HG03558 (cell line): ENCODE measurements at regions not wholly inside any gene's neighbourhood (a gene's known extent, or its start where the extent isn't known, plus 50 kb on each side); places are given as distances from the start of the nearest gene placed in this dataset.
"Not testable (repeated sequence)": the region's sequence is repeated elsewhere in the genome, so short reads cannot be mapped to it uniquely, and the experiment has no call there.

Source experiments
- ATAC-seq: cut with Tn5 transposase; IDR thresholded peaks from one replicate; pipeline ENCODE4 v1.9.1; 2021; ENCODE audit warnings: moderate number of reproducible peaks; ENCODE audit not compliant: unreplicated experiment; ENCODE audit errors: extremely low read depth

- ATAC-seq: no peak
Observed at GRCh38 chr4:186813377-186814068, 89.9 kb upstream of the FAT1 start.

GRCh38 chr4:186814535-186815070 is 90.9 kb upstream of the FAT1 start:
- no peak for ATAC-seq

DNA sequence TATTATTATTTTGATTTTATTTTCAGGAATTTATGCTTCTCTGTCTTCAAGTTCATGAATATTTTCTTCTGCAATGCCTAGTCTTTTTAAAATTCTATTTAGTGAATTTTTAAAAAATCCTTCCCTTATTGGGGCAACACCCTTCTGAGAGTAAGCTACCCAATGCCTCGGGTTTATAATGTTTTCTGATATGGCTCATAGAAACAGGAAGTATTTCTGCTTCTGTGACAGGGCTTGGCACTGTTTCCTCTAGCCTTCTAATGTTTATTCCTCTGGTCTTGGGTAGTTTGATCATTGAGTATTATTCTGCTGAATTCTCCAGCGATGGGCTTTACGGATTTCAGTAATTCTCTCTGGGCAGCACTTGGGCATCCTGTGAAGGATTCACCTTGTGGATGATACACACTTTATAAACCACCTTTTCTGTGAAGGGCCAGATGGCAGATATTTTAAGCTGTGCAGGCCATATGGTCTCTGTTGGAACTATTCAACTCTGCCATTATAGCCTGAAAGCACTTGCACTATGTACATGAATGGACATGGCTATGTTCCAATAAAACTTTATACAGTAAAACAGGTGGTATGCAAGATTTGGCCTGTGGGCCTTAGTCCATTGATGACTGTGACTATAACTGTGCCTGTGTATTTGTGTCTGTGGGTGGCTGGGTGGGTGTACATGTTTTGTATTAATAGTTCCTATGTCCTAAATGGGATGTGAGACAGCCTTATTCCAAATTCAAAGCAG is 95.9 kb upstream of the FAT1 start:
- ATAC-seq: no peak

- no peak for ATAC-seq
Observed at GRCh38 chr4:186820391-186820891, 96.8 kb upstream of the FAT1 start.

DNA sequence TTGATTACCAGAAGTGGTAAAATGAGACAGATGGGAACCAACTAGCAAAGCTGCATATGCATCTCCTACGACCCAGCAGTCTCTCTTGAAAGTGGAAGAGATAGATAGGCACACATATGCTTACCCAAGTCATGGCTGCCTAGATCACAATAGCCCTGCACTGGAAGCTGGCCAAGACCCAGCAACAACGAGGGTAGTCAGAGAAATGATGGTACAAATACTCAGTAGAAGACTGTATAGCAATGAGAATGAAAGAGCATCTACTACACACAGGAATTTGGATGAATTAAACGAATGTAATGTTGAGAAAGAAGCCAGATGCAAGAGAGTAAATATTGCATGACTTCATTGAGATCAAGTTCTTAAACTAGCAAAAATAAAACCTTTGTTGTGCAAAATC is 100.3 kb upstream of the FAT1 start:
- no peak for ATAC-seq

GRCh38 chr4:186825069-186825468 is 101.4 kb upstream of the FAT1 start:
- ATAC-seq: no peak

GRCh38 chr4:186826006-186826405 is 102.3 kb upstream of the FAT1 start:
- ATAC-seq: no peak

DNA sequence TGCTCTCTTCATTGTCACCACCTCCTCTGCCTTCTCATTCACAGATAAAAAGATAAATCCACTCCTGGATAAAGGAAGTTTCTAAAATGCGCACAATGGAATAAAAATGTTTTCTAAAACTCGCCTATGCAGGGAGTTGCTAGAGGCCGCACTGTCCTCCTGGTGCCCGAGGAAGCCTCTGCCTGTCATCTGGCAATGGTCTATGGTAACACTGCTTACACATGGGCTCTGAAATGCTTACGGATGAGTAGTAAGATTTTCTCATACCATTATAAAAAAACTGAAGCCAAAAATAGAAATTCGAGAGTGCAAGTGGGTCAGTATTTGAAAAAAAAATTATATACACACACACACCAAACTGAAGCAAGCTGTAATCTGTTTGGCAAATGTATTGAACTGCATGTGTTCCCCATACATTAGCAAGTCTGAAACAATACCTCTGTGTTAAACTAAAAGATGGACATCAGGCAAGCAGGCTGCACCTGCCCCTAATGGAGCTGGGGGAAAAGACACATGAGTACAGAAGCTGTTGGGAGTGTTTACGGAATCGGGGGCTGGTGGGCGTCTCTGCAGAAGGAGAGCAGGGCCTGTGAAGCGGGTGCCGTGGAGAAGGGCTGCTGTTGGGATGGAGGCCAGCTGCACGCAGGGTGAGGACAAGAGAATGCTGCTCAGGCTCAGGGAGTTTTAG is 103.3 kb upstream of the FAT1 start:
- no peak for ATAC-seq

- ATAC-seq: no peak
Observed at GRCh38 chr4:186827534-186827897, 103.9 kb upstream of the FAT1 start.

DNA sequence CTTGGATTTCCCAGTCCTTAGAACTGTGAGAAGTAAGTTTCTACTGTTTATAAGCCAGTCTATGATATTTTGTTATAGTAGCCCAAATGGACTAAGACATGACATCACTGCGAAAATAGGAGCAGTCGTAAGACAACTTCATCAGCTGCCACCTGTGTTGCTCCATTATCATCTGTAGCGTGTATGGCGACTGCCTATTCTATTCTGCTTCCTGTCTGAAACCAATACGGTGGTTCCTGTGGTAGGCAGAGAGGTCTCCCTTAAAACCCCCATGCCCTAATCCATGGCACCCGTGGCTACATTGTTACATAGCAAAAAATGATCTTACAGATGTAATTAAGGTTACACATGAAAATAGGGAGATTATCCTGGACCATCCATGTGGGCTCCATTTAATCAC is 105.4 kb upstream of the FAT1 start:
- ATAC-seq: no peak

DNA sequence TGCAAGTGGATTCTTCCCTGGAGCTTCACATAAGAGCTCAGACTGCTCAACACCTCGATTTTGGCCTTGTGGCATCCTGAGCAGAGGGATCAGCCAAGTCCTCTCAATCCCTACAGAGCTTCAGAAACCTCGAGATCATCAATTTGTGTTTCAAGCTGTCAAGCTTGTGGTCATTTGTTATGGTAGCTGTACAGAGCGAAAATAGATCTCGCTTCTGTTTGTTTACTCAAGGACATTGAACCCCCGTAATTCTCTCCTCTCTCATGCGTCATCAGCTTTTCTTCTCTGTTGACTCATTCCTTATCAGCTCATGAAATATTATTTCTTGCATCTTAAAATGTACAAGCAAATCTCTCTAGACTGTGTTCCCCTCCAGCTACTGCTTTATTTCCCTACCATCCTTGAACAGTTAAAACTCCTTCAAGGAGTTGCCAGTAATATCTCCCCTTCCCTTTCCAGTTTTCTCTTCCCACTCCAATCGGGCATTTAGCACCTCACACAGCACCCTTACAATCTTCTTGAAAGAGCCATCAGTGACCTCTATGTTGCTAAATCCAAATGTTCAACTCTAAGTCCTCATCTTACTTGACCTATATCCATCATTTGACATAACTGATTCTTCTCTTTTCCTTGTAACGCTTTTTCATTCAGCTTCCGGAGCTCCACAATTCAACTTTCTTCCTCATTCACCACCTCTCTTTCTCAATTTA is 106.2 kb upstream of the FAT1 start:
- ATAC-seq: no peak

GRCh38 chr4:186831574-186831973 is 107.9 kb upstream of the FAT1 start:
- no peak for ATAC-seq

DNA sequence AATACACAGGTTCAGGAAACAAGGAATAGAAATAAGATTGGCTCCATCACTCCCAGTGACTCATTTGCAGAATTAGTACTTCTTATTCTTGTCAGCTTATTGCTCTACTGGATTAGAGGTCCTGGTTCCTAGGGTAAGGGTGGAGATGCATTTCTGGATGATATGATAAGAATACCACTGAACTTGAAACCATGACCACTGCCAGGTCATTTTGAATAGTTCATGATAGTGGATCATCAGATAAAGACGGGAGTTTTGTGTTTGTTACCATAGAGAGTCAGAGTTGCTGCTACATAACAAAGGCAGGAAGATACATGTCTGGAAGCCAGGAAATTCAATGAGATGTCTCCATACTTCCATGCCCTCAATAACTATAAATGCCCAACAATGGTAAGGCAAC is 109.2 kb upstream of the FAT1 start:
- ATAC-seq: no peak

DNA sequence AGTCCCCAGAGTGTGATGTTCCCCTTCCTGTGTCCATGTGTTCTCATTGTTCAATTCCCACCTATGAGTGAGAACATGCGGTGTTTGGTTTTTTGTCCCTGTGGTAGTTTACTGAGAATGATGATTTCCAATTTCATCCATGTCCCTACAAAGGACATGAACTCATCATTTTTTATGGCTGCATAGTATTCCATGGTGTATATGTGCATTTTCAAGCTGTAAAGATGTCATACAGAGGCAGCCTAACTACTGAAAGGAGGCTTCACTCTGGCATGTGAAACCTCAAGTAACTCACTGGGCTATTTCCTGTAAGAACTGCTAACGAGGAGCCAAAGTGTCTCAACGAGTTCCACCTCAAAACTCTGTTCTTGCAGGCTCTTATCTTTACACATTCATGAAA is 113.8 kb upstream of the FAT1 start:
- ATAC-seq: not testable (repeated sequence)

DNA sequence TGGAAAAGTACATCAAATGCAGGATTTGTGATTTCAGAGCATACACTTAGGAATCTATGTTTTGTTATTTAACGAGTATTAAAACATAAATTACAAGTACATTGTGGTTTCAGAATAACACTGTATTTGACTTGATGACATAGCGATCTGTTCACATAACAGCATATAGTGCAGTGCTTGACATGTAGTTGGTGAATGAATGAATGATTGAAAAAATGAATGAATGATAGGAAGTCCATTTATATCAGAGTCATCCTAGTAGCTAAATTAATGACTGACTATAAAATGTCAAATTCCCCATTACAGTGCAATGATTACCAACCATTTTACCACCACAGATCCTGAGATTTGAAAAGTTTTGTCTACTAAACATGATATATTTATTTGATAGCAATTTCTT is 114.6 kb upstream of the FAT1 start:
- ATAC-seq: no peak

- peak; percentile 99 for ATAC-seq
Observed at GRCh38 chr4:186839122-186840037, 115.7 kb upstream of the FAT1 start.

- no peak for ATAC-seq
Observed at GRCh38 chr4:186840222-186840701, 116.6 kb upstream of the FAT1 start.

DNA sequence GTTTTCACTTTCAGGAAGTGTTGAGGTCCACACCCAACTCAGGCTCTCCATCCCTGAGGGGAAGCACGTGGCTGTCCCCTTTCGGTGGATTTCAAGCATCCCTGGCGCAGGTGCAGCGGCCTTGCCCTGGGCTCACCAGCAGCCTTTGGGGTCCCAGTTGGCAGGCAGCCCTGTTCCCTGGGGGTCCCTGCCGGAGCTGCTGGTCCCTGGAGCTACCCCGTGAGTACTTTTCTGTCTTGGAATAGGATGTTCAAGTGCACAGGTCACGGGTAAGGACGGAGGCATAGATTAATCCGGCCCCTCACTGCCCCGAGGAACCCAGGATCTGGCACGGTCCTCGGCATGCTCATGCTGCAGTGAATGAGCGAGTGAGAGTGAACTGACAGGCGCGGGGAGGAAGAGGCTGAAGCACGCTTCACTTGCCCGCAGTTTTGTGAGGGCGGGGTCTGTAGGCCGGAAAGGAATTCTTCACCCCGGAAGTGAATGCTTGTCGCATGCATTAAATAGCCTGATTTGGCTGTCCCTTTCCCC is 117.2 kb upstream of the FAT1 start:
- ATAC-seq: no peak

DNA sequence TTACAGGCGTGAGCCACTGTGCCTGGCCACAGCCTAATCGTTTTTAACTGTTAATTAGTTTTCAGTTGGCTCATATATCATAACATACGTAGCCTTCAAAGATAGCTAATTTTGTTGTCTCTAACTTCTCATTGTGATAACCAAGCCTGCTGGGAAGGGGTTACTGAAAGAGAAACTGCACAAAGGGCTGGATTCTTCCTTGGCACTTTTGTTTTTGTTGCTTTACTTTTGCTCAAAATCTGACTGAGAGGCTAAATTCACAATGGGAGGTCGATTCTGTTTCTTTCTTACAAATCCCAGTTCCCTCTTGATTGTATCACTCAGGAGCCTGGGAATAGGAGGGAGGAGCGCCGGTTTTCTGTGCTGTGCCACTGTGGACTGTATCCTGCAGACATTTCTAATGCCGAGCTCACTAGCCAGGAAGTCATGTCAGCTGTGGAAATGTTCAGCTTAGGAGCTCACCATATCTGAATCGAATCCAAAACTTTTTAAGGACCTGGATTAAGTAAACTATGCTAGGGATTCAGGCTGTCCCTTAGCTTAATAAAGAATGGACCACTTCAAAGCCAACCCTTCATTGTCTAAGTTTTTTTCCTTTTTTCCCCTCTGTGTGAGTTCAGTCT is 120.5 kb upstream of the FAT1 start:
- no peak for ATAC-seq
